Testis (tissue), 2 donors: ENCODE measurements at regions not wholly inside any gene's neighbourhood (a gene's known extent, or its start where the extent isn't known, plus 50 kb on each side); places are given as distances from the start of the nearest gene placed in this dataset.

Experiments used
- CTCF ChIP-seq, 3 experiments: fragments of 450-650 bp in 2 of 3; fragments of 200-600 bp in 1 of 3; sonication (generic) in 1 of 3; IDR thresholded peaks; one replicate each; pipeline ENCODE4 v1.5.1; 2016 to 2019; ENCODE audit warnings: antibody characterized with exemption in 3 of 3, mild to moderate bottlenecking in 2 of 3, moderate library complexity in 1 of 3
- POLR2A ChIP-seq: fragments of 450-650 bp; IDR thresholded peaks from one replicate; pipeline ENCODE4 v1.6.1; 2017; ENCODE audit warnings: antibody characterized with exemption, mild to moderate bottlenecking, moderate library complexity

DNA sequence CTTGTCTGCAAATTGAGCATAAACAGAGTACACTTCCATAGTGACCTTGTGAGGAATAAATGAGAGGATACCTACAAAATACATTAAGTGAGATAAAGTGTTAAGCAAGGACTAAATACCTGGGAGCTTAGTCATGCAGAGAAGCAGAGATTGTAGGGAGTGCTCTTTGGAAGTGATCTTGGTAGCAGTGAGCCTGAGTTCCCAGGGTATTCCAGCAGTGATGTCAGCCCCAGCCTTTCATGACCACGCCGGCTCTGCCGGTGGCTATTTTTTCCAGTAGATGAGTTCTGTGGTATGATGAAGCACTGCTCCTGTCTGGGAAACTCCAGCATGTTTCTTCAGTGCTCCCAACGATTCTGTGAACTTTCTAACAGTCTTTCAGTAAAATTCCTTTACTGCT is 391.5 kb upstream of the IGFBP7 start:
- TF ChIP-seq POLR2A (no peak), CTCF (IDR thresholded peaks at IDR 0.05) (no peak)
